GM19452 (cell line): ENCODE measurements at regions not wholly inside any gene's neighbourhood (a gene's known extent, or its start where the extent isn't known, plus 50 kb on each side); places are given as distances from the start of the nearest gene placed in this dataset.
"Not testable (repeated sequence)": the region's sequence is repeated elsewhere in the genome, so short reads cannot be mapped to it uniquely, and the experiment has no call there.

Experiments
- ATAC-seq: cut with Tn5 transposase; IDR thresholded peaks from one replicate; pipeline ENCODE4 v1.9.1; 2021; ENCODE audit not compliant: unreplicated experiment

DNA sequence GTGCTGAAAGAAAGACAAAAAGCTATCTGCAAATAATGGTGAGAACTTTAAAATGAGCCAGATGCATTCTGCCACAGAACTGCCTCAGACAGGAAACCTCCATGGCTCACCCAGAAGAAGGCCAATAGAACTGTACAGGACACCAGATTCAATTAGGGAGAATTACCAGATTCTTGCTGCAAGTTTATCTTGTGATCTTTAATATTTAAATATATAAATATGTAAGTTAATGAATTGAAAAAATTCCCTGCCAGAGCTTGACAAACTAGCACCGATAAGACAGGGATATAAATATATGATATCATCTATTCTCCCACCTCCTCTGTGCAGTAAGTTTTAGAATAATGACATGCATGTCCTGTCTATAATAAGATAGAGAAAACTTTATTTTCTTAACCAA lies 252.8 kb downstream of the PLK2 start:
- ATAC-seq = no peak

DNA sequence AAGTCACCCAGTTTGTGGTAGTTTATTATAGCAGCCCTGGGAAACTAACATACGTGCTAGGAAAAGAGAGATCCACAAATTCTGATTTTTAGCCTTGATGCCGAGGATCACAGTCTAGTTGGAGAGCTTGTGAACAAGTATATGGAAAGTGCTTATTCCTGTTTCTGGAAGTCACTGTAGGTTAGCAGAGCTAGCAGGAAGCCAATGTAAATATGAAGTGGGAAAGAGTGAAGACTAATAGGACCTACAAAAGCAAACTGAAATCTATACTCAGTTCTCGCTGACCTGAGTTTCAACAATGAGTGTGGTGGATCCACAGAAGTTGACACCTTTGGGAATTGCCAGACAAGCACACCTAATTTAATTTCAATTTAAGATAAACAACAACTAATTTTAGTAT lies 254.9 kb downstream of the PLK2 start:
- no peak for ATAC-seq

DNA sequence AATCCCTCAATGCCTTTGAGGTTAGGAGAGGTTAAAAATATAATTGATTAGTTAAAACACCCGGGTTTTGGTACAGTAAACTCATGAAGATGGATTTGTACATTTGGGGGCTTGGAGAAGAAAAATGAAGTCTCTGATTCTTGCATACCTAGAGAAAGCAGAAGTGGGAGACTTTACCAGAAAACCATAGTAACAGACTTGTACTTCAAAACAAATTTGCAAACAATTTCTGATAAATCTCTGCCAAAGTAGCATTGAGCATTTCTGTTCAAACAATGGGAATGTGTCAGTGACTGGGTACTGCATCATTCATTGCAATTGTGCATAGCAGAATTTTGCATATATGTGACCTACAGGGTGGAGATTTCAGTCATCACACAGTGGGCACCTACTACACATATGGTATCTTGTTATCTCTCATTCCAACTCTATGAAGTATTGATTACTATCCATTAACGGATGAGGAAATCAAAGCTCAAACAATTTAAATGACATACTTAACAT lies 256.9 kb downstream of the PLK2 start:
- no peak for ATAC-seq

DNA sequence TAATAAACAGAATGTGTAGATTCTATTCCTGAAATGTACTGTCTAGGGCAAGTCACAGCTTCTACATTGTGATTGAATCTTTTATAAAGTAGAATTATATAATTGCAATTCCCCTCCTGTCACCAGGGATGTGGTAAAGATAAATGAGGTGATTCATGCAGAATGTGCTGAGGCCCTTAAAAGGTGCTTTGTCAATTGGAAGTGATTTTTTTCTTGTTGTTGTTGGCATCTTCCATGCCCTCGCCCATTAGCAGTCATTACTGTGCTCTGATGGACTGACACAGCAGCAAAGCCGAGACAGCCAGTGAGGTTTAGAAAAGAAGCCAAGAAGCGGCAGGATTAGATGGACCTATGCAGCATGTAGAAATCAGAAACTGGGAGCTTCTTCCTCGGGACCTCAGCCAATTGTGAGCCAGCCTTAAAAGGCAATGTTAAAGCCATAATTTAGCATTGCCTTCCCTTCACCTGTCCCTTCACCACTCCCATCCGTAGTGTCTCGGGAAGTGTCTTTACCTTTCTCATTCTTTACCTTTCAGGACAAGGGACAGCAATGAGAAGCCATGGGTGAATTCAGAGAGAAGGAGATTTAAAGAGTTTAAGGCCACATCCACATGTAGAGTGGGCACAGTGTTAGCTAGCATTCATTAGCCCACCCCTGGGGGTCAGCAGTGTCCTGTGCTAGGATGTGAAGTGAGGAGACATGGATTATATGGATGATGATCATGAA lies 257.8 kb downstream of the PLK2 start:
- ATAC-seq = no peak

DNA sequence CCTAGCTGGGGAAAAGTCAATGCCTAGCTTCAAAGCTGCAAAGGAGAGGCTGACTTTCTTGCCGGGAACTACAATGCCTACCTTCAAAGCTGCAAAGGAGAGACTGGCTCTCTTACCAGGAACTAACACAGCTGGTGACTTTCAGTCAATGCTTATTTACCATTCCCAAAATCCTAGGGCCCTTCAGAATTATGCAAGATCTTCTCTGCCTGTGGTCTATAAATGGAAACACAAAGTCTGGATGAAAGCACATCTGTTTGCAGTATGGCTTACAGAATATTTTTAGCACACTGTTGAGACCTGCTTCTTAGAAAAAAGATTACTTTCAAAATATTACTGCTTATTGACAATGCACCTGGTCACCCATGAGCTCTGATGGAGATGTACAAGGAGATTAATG lies 259.4 kb downstream of the PLK2 start:
- ATAC-seq = no peak

DNA sequence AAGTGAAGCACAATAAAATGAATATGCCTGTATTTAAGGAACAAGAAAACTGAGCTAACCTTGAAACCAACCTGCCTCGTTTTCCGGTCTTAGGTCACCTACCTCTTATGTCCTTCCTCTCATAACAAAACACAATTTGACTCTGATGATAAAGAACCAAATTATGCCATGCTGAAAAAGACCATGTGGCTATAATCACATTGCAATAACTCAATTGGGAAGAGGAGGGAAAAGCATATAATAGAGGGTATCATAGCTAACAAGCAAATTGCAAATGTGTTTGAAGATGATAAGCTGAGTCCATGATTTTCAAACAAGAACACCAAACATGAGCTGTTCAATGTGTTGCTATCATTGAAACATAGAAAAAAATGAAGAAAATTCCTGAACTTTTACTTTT lies 260.8 kb downstream of the PLK2 start:
- ATAC-seq = no peak

DNA sequence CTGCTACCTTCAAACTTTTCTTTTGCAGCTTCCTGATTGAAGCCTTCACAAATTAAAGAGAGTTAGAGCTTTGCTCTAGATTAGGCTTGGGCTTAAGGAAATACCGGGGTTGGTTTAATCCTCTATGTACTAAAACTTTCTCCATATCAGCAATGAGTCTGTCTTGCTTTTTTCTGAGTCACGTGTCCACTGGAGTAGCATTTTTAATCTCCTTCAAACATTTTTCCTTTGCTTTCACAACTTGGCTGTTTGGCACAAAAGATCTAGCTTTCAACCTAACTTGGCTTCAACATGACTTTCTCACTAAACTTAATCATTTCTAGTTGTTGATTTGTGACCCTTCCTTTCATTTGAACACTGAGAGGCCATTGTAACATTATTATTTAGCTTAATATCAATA lies 261.6 kb downstream of the PLK2 start:
- ATAC-seq = no peak

DNA sequence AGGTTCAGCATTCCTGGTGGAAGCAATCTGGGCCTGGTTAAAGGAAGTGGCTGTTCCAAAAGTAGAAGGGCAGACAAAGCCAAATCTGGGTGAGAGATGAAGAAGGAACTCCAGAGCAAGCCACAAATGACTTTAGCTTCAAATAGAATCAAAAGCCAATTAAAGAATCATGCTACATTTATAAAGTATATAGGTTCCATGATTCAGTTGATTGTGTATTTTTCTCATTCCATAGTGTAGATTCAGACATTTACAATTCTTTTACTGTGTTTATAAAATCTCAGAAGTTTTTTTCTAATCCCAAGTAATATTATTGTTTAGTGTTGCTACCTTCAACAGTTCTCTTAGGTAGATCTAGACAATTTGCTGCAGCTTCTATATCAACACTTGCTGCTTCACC lies 262.0 kb downstream of the PLK2 start:
- no peak for ATAC-seq

DNA sequence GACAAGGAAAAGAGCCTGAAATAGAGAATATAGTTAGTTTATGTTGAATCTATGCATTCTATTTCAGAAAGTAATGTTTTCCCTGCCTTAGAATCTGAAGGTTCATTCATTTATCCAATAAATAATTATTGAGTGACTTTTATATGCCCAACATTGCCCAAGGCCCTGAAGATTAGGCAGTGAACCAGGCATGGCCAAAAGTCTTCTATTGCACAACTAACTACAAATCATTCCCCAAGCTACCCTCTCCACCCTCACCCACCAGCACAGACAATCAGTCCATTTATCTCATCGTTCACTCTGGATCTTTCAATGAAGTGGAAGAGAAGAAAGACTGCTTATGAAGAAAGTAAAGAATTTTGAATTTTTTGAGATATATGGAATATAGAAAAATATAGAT lies 268.4 kb downstream of the PLK2 start:
- ATAC-seq = no peak

DNA sequence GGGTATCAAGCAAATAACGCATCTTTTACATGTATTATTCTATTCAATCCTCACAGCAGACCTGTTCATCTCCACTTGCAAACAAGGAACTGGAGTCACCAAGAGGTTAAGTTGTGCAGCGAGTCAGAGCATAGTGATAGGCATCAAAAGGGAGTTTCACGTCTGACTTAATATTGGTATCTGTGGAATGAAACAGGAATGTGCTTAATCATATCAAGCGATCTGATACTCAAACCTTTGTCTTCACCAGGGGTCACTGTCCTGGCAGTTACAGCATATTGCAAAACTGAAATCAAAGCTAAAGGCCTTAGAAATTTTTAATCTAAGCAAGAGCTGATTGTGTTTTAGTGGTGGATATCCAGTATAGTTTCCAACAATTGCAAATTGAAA lies 271.6 kb downstream of the PLK2 start:
- ATAC-seq = no peak

DNA sequence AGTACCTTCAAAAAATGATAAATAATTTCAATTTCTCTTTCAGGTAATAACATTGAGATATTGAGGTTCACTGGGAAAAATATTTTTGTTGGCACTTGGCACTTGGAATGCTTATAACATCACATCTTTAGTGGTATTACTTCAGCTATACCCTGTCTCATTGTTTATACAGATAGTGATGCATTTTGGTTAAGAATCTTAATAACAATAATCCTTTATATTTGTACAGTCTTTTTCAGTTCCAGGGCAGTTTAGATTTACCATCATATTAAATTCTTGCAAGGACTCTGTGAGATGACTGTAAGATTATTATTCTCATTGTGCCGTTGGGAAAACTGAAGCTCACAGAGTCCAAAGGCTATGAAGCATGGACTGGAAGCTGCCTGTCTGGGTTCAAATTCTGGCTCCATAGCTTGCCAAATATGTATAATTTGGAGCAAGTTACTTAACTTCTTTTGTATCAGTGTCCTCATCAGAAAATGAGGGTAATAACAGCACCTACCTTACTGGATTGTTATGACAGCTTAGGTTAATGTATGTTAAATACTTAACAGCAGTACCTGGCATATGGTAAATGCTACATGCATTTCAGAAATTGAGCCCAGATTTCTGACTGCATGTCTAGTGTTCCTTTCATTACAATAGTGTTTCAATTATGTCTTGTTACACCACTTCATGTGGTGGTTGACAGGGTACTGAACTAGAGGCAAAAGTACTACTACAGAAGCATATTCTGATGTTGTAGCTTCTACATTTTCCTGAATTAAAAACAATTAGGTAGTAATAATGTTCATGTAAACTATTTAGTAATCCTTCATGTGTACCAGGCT lies 272.2 kb downstream of the PLK2 start:
- no peak for ATAC-seq

DNA sequence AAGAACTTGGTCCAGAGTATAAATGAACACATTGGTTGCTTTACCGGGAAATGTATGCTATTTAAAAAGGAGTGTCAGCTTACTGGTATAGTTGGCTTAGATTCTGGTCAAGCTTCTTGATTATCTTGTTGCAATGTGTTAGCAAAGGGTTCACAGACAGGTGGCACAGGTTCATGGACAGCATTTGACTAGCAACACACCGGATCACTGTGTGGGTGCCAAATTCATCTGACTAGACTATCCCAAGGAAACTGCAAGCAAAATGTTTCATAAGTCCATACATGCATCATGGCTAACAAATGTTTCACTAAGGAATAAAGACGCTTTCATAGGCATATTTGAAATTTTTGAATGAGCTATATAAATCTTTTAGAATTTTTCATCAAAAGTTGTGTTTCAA lies 274.1 kb downstream of the PLK2 start:
- ATAC-seq = no peak

DNA sequence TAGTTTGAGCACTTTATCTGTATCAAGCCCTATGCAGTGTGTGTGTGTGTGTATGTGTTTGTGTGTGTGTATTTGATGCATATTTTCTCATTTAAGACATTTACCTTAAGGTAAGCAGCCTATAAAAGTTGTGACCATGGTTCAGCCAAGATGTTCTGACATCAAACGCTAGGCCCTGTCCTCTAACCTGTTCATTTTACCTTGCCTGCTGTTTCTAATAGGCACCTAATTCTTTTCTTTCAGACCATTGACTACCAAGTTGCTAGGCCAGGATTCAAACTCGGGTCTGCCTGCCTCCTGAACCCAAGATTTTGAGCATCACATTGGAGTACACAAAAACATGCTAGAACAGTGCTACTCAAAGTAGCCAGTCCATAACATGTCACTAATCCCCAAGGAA lies 274.5 kb downstream of the PLK2 start:
- no peak for ATAC-seq

DNA sequence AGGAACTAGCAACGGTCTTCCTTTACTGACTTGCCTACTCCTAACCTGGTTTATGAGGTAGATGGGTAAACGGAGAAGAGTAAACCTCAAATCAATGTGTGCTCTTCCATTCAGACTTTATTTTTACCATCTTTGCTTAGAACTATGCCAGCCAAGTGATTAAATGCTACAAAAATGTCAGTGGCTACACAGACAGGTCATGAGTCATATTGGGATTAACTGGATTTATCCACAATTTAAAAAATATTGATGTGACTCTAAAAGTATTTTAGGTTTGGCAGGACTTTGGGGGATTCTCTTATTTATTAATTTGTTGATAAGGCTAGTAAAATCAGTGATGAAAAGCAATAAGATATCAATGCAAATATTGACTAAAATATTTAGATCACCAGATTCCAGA lies 275.0 kb downstream of the PLK2 start:
- ATAC-seq = no peak

DNA sequence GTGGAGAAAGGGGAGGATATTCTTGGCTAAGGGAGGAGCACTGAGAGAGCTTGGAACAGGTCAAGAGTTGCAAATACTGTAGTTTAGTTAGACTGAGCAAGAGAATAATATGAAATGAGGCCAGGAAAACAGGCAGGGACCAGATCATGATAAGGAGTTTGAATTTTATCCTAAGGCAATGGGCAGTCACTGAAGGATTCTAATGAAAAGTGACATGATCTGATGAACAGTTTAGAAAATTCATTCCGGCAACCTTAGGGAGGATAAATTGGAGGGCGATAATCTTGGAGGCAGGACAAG lies 276.1 kb downstream of the PLK2 start:
- ATAC-seq = no peak

DNA sequence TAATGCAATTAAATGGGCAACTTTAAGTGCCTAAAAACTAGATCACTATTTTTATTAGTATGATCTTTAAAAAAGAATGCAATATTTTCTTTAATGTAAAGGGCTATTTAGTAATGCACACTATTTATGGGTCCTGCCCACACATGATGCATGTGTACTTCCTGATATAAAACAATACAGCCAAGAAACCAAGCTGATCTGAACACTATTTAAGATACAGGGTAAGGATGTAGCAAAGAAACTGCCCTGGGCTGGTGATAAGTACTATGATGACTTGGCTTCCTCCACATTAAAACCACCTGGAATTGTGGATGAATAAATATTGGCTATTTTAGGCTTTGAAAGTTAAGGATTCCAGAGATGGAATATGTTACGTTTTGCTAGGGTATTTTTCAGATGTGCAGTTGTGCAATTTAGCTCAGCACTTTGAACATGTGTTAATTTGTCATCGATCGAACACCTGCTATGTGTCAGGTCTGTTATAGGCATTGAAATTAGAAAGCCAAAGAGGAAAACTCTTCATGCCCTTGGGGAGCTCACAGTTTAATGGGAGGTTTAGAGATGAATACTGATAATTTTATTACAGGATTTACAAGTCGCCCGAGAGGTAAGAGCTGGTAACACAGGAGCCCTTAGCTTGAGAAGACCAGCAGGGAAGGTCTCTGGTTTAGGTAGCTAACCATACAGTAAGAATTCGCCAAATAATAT lies 276.7 kb downstream of the PLK2 start:
- ATAC-seq = no peak

DNA sequence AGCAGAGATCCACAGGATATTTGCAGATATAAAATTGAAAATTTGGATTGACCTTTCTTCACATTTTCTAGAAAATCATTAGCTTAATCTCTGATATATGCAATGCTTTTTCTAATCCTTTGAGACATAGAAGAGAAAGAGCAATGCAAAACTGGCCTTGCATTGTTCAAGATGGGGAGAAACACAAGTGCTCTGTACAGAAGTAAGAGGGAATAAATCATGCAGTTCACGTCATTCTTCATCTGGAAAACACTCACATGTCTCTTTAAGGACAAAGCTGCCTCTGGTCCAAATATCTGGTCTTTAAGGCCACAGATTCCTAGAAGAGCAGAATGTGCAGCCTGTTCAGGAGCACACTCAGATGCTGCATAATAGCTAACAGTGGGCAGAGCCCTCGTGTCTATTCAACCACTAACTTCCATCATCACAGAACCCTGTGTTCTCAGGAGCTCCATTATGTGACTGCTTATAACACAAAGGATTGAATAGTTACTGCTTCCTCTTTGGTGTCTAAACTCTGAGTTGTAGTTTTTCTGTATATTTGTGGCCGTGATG lies 277.5 kb downstream of the PLK2 start:
- ATAC-seq = no peak

DNA sequence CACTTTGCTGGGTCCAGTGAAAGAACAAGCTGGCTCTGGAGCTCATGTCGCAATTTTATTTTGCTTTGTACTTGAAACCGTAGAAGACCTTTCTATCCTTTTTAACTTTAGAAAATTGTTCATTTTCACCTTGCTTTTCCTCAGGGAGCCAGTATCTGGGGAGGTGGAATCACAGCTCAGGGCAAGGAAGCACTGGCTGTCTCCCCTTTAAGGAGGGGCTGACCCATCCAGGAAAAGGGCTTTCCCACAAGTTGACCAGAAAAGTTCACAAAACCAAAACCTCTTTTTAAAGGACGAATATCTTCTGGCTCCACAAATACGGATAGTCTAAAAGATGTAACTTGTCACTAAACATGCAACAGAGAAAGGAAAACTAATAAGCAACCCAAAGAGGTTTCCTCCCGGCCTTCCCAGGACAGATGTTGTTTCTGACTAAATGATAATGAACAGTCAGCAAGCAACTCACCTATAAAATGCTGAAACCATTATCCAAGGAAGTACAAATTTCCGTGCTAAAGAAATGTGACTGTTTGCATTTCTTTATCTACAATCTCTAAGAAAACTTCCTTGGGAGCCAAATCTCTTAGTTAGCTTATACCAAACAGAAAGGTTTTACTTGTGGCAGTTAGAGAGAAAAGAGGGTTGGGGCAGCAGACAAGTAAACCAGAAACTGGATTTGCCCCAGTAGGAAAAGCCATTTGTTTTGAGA lies 278.2 kb downstream of the PLK2 start:
- no peak for ATAC-seq

DNA sequence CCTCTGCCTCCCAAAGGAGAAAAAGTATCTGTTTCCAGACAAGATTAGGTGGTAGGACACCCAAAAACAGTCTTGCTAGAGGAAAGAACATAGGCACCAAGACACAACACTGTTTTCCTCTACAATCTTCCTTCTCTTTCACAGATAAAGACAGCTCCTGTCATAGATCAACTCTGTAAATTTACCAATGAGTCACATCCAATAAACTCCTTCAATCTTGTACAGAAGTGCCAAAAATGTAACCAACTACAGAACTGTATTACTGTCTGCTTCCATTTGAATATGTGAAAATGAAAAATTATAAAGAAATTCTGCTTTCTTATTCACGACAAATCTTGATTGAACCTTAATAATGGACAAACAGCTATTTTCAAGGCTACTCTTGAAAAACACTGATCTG lies 286.9 kb downstream of the PLK2 start:
- no peak for ATAC-seq

DNA sequence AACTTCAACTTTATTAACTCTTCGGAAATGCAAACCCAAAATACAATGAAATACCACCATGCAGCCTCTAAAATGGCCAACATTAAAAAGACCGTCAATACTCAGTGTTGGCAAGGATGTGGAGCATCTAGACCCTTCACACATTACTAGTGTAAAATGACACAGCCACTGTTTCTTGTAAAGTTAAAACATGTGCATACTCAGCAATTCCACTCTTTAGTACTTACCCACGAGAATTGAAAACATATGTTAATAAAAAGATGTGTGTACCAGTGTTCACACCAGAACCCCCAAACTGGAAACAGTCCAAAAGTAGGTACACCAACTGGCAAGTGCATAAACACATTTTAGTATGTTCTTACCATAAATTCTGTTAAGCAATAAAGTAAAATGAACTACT lies 294.7 kb downstream of the PLK2 start:
- ATAC-seq = no peak

DNA sequence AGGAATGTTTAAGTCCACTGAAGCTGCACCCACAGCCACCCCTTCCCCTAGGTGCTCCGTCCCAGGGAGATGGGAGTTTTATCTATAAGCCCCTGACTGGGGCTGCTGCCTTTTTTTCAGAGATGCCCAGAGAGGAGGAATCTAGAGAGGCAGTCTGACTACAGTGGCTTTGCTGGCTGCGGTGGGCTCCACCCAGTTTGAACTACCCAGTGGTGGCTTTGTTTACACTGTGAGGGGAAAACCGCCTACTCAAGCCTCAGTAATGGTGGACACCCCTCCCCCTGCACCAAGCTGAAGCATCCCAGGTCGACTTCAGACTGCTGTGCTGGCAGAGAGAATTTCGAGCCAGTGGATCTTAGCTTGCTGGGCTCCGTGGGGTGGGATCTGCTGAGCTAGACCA lies 298.0 kb downstream of the PLK2 start:
- not testable (repeated sequence) for ATAC-seq
